ENCODE measurements at regions not wholly inside any gene's neighbourhood (a gene's known extent, or its start where the extent isn't known, plus 50 kb on each side); places are given as distances from the start of the nearest gene placed in this dataset.

DNA sequence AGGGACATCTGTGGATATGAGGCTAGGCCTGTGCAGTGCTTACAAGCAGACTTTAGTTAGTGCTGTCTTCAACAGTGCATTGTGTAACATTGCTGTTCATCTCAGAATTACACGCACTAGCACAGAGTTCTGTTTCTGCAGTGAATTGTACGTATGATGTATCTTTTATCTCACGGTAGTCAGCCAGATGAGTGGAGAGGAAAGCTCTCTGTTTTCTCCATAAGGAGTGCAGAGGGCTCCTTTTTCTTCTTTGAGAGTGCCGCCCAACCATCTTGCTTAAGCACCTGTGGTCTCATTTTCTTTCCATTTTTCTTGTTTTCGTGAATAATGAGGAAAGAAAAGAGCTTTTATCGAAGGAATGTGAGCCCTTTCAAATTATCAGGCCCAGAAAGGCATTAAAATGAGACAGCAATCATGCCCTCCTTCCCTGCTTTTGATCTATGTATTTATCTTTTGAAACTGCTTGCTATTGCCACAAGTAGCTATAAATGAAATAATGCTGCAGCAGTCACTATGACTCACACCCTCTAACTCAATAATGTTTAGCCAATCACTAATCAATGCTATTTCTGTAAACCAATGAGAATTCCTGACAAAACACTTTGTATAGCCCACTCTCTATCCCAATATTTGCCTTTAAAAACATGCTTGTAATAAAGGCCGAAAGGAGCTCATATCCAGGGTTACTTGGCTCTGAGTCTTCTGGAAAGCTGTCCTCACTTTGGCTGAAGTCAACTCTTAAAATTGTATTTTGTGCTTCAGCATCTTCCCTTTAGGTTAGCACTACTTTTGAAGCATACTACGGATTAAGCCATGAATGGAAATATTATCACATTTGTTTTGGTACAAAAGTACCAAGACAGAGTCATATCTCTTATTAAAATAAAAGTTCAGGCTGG lies 226.0 kb upstream of the P2RY1 start:
- Histone ChIP-seq H3K36me3 (ENCODE audit: control insufficient read depth in 1 of 2, insufficient read depth in 2 of 2, low read length in 2 of 2) (no peaks in the 10 kb centered on the region), H3K4me1 (ENCODE audit: control insufficient read depth in 1 of 2, insufficient read depth in 2 of 2, low read length in 2 of 2) (no peaks in the 10 kb centered on the region), H3K4me3 (ENCODE audit: low read depth in 1 of 2, low read length in 2 of 2) (no peak overlapping the region), H3K27me3 (ENCODE audit: low read depth, low read length) (no peaks in the 10 kb centered on the region), H3K9me3 (ENCODE audit: control insufficient read depth in 1 of 2, low read length in 2 of 2) (peaks cover 0 to 6% of the 10 kb centered on the region in 2 donors), H3K27ac (ENCODE audit: low read length) (no peak overlapping the region)

DNA sequence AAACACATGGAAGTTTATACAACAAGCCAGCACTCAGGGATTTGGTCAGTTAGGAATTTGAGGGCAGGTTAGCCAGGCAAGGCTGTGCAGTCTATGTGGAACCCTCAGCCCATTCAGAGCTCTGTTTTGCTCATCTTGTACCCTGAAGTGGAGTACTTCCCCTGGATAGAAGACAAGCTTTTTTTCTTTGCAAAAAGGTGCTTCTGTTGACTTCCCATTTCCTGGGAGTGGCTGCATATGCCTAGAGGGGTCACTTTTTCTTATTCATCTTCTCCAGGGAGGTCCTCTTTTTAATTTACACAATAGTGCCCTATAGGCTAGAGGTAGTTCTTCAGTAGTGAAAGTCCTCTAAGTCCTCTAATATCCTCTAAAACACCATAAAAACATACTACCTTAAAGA lies 225.0 kb upstream of the P2RY1 start:
- no peaks in the 10 kb centered on the region for H3K36me3 ChIP-seq (ENCODE audit: control insufficient read depth in 1 of 2, insufficient read depth in 2 of 2, low read length in 2 of 2)
- no peak overlapping the region for H3K27ac ChIP-seq (ENCODE audit: low read length)
- no peaks in the 10 kb centered on the region for H3K27me3 ChIP-seq (ENCODE audit: low read depth, low read length)
- H3K4me3 ChIP-seq (ENCODE audit: low read depth in 1 of 2, low read length in 2 of 2), result no peak overlapping the region
- no peaks in the 10 kb centered on the region for H3K9me3 ChIP-seq (ENCODE audit: control insufficient read depth in 1 of 2, low read length in 2 of 2)
- H3K4me1 ChIP-seq (ENCODE audit: control insufficient read depth in 1 of 2, insufficient read depth in 2 of 2, low read length in 2 of 2), result no peaks in the 10 kb centered on the region

DNA sequence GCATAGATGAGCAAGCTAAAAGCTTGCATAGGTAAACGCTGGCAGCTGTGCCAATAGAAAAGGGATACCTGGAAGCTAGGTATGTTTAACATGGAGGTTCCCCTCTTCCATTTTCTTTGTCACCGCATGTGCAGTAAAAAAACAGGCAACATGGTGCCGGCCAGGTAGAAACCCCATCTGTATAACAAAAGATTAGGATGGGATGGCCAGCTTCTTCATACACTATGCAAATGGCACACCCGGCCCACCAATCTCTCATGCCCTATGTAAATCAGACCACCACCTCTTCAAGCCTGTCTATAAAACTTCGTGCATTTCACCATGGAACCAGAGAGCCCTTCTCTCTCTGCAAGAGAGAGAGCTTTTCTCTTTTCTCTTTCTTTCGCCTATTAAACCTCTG lies 224.3 kb upstream of the P2RY1 start:
- no peaks in the 10 kb centered on the region for H3K27me3 ChIP-seq (ENCODE audit: low read depth, low read length)
- H3K27ac ChIP-seq (ENCODE audit: low read length), result no peak overlapping the region
- H3K9me3 ChIP-seq (ENCODE audit: control insufficient read depth in 1 of 2, low read length in 2 of 2), result no peaks in the 10 kb centered on the region
- no peaks in the 10 kb centered on the region for H3K4me1 ChIP-seq (ENCODE audit: control insufficient read depth in 1 of 2, insufficient read depth in 2 of 2, low read length in 2 of 2)
- no peaks in the 10 kb centered on the region for H3K36me3 ChIP-seq (ENCODE audit: control insufficient read depth in 1 of 2, insufficient read depth in 2 of 2, low read length in 2 of 2)
- H3K4me3 ChIP-seq (ENCODE audit: low read depth in 1 of 2, low read length in 2 of 2), result no peak overlapping the region

DNA sequence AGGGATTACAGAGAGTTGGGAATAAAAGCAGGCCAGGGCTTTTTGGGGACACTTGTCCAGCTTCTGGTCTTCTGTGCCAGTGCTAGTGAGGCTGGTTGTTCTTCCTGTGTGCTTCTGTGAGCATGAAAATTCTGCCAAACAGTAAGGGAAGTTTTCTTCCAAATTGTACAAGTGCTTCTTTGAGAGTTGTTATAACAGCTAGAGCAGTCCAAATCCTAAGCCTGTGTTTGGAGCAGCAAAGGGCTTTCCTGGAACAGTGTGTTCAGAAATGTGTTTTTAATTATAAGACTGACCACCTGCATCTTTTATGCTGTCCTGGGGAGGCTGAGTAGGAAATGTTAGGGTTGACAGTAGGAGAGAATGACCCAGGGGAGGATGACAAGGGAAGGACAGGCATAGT lies 223.0 kb upstream of the P2RY1 start:
- Histone ChIP-seq H3K27me3 (ENCODE audit: low read depth, low read length) (no peaks in the 10 kb centered on the region), H3K36me3 (ENCODE audit: control insufficient read depth in 1 of 2, insufficient read depth in 2 of 2, low read length in 2 of 2) (no peaks in the 10 kb centered on the region), H3K4me3 (ENCODE audit: low read depth in 1 of 2, low read length in 2 of 2) (no peak overlapping the region), H3K9me3 (ENCODE audit: control insufficient read depth in 1 of 2, low read length in 2 of 2) (no peaks in the 10 kb centered on the region), H3K27ac (ENCODE audit: low read length) (no peak overlapping the region), H3K4me1 (ENCODE audit: control insufficient read depth in 1 of 2, insufficient read depth in 2 of 2, low read length in 2 of 2) (no peaks in the 10 kb centered on the region)

DNA sequence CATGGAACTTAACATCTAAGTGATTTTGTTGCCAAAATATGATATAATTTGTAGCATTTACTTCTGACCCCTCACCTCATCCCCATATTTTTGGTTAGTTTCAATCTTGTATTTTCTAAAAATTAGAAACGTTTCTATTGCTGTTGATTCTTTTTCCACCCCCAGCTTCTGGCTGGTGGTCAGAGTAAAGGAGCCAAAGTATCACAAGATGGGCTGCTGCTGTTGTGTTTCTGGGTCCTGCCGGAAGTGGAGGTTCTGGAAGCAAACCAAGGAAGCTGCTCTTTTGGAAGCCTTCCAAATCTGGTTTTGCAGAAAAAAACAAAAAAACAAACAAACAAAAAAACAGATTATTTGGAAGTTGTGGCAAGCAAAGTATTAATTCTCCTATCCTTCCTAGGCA lies 221.1 kb upstream of the P2RY1 start:
- H3K9me3 ChIP-seq (ENCODE audit: control insufficient read depth in 1 of 2, low read length in 2 of 2), result no peaks in the 10 kb centered on the region
- no peaks in the 10 kb centered on the region for H3K36me3 ChIP-seq (ENCODE audit: control insufficient read depth in 1 of 2, insufficient read depth in 2 of 2, low read length in 2 of 2)
- no peaks in the 10 kb centered on the region for H3K27me3 ChIP-seq (ENCODE audit: low read depth, low read length)

DNA sequence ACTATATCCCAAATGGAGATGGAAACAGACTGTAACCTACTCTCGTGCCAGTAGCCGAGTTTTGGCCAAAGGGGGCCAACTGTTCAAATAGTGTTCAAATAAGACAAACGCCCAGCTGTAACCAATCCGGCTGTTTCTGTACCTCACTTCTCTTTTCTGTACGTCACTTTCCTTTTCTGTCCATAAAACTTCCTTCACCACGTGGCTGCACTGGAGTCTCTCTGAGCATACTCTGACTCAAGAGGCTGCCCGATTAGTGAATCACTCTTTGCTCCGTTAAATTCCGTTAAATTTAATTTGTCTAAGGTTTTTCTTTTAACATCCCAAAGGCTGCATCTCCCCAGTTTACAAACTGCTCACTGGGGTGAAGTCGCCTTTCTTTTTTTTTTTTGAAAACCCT lies 219.2 kb upstream of the P2RY1 start:
- H3K36me3 ChIP-seq (ENCODE audit: control insufficient read depth in 1 of 2, insufficient read depth in 2 of 2, low read length in 2 of 2), result no peaks in the 10 kb centered on the region
- H3K27ac ChIP-seq (ENCODE audit: low read length), result no peak overlapping the region
- no peak overlapping the region for H3K4me3 ChIP-seq (ENCODE audit: low read depth in 1 of 2, low read length in 2 of 2)
- no peaks in the 10 kb centered on the region for H3K9me3 ChIP-seq (ENCODE audit: control insufficient read depth in 1 of 2, low read length in 2 of 2)
- no peaks in the 10 kb centered on the region for H3K27me3 ChIP-seq (ENCODE audit: low read depth, low read length)
- H3K4me1 ChIP-seq (ENCODE audit: control insufficient read depth in 1 of 2, insufficient read depth in 2 of 2, low read length in 2 of 2), result no peaks in the 10 kb centered on the region

More for the DNA sequence above, 221.1 kb upstream of the P2RY1 start:
- no peaks in the 10 kb centered on the region for H3K4me1 ChIP-seq (ENCODE audit: control insufficient read depth in 1 of 2, insufficient read depth in 2 of 2, low read length in 2 of 2)
- no peak overlapping the region for H3K27ac ChIP-seq (ENCODE audit: low read length)
- H3K4me3 ChIP-seq (ENCODE audit: low read depth in 1 of 2, low read length in 2 of 2), result no peak overlapping the region

DNA sequence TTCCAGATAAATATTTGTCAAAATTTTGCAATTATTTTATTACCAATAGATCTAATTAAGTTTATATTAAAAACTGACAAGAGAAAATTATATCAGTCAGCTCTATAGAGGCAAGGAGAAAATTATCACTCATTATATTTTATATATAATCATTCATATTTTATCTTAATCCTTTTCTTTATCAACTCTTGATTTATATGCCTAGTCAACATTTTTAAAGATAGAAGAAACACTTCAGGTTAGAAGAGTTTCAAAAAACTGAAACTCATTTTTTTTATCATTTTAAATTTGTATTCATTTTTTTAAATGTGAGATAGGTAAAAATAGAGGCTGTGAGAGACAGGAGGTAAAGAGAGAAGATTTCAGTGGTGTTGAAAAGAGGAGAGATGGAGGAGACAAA lies 217.3 kb upstream of the P2RY1 start:
- no peaks in the 10 kb centered on the region for H3K27me3 ChIP-seq (ENCODE audit: low read depth, low read length)
- no peaks in the 10 kb centered on the region for H3K9me3 ChIP-seq (ENCODE audit: control insufficient read depth in 1 of 2, low read length in 2 of 2)
- H3K36me3 ChIP-seq (ENCODE audit: control insufficient read depth in 1 of 2, insufficient read depth in 2 of 2, low read length in 2 of 2), result no peaks in the 10 kb centered on the region
- peaks cover 0 to 13% of the 10 kb centered on the region in 2 donors for H3K4me1 ChIP-seq (ENCODE audit: control insufficient read depth in 1 of 2, insufficient read depth in 2 of 2, low read length in 2 of 2)
- no peak overlapping the region for H3K4me3 ChIP-seq (ENCODE audit: low read depth in 1 of 2, low read length in 2 of 2)
- H3K27ac ChIP-seq (ENCODE audit: low read length), result no peak overlapping the region

DNA sequence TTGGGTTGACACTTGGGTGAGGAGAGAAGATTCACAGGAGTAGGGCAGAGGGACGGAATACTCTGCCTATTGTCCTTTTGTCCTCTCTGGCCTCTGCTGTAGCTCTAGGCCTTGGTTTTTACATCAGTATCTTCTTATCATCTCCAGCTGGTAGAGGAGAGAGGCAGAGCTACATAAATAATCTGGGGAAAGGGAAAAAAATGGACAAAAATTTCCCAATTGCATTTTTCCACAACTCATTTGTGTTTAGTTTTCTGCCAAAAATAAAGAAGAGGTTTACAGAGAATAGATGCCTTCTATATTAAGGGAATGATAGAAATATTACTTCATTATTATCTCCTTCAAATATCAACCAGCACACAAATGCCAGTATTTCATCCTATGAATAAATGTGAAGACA lies 216.4 kb upstream of the P2RY1 start:
- Histone ChIP-seq H3K36me3 (ENCODE audit: control insufficient read depth in 1 of 2, insufficient read depth in 2 of 2, low read length in 2 of 2) (no peaks in the 10 kb centered on the region), H3K27ac (ENCODE audit: low read length) (no peak overlapping the region), H3K4me3 (ENCODE audit: low read depth in 1 of 2, low read length in 2 of 2) (no peak overlapping the region), H3K9me3 (ENCODE audit: control insufficient read depth in 1 of 2, low read length in 2 of 2) (no peaks in the 10 kb centered on the region), H3K4me1 (ENCODE audit: control insufficient read depth in 1 of 2, insufficient read depth in 2 of 2, low read length in 2 of 2) (peaks cover 0 to 15% of the 10 kb centered on the region in 2 donors), H3K27me3 (ENCODE audit: low read depth, low read length) (no peaks in the 10 kb centered on the region)

DNA sequence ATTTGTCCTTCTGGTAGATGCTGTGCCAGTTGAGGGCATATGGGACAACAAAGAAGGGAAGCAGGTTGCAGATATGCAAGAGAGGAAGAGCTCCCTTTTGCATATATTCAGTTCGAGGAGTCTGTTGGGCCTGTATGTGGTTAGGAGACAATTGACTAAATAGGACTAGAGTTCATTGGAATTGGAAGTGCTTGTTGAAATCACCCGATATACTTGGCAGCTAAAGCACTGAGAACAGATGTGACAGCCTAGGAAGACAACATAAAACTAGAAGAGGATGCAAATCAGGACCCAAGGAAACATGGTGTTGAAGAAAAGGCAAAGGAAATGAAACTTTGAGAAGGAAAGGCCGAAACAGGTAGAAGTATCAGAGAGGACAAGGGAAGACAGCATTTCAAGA lies 215.2 kb upstream of the P2RY1 start:
- H3K4me1 ChIP-seq (ENCODE audit: control insufficient read depth in 1 of 2, insufficient read depth in 2 of 2, low read length in 2 of 2), result peaks cover 0 to 15% of the 10 kb centered on the region in 2 donors
- H3K36me3 ChIP-seq (ENCODE audit: control insufficient read depth in 1 of 2, insufficient read depth in 2 of 2, low read length in 2 of 2), result no peaks in the 10 kb centered on the region
- no peak overlapping the region for H3K4me3 ChIP-seq (ENCODE audit: low read depth in 1 of 2, low read length in 2 of 2)
- no peak overlapping the region for H3K27ac ChIP-seq (ENCODE audit: low read length)
- no peaks in the 10 kb centered on the region for H3K27me3 ChIP-seq (ENCODE audit: low read depth, low read length)
- no peaks in the 10 kb centered on the region for H3K9me3 ChIP-seq (ENCODE audit: control insufficient read depth in 1 of 2, low read length in 2 of 2)

DNA sequence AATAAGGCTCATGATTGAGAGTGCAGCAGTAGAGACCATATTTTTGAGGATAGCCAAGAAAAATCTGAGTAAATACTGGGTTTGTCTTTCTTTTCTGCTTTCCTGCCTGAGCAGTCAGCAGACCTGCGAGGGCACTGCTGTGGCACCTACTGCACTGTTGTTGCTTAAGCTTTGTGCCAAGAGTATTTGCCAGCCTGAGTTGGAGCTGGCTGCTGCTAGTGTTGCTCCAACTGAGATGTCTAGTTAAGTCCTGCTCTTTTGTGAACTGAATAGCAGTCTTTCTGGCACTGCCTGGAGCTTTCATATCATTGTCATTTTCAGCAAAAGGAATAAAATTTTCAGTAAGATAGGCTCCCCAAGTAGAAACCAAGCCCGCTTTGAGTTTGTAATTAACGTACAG lies 214.5 kb upstream of the P2RY1 start:
- H3K27ac ChIP-seq (ENCODE audit: low read length), result no peak overlapping the region
- H3K27me3 ChIP-seq (ENCODE audit: low read depth, low read length), result no peaks in the 10 kb centered on the region
- H3K4me3 ChIP-seq (ENCODE audit: low read depth in 1 of 2, low read length in 2 of 2), result no peak overlapping the region
- H3K9me3 ChIP-seq (ENCODE audit: control insufficient read depth in 1 of 2, low read length in 2 of 2), result no peaks in the 10 kb centered on the region
- no peaks in the 10 kb centered on the region for H3K36me3 ChIP-seq (ENCODE audit: control insufficient read depth in 1 of 2, insufficient read depth in 2 of 2, low read length in 2 of 2)
- H3K4me1 ChIP-seq (ENCODE audit: control insufficient read depth in 1 of 2, insufficient read depth in 2 of 2, low read length in 2 of 2), result peaks cover 0 to 15% of the 10 kb centered on the region in 2 donors

DNA sequence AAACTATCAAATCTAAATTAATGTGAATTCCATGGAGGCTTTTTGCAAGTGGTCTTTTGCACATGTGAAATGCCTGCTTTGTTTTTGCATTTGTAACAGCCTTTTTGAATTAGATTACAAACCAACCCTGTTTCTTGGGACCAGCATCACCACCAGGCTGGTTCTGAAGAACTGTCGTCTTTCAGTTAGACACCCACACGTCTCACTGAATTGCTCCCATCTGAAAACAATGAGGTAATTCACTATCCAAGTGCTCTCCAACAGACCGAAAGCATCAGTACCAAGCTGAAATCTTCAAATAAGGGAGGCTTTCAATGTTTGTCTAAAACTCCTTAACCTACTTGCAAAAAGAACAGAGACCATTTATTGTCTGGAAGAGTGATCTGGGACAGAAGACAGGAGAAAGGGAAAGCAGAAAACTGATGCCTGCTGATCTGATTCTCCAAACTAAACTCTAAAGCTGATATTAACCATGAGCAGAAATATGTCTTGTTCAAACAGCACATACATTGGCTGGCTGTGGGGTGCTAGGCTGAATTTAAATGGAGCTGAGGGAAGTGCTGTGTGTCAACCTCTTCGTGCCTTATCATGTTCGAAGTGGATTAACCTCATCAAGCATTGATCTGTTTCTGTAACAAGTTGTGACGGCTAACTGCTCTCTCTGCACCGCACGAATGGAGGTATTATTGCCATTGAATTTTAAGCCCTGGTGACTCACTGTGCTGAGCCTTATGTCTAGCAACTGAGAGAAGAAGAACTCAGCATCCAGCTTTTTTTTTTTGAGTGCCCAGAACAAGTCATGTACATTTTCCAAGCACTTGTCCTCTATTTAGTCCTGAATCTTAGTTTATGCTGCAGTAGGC lies 213.7 kb upstream of the P2RY1 start:
- Histone ChIP-seq H3K9me3 (ENCODE audit: control insufficient read depth in 1 of 2, low read length in 2 of 2) (no peaks in the 10 kb centered on the region), H3K36me3 (ENCODE audit: control insufficient read depth in 1 of 2, insufficient read depth in 2 of 2, low read length in 2 of 2) (no peaks in the 10 kb centered on the region), H3K4me3 (ENCODE audit: low read depth in 1 of 2, low read length in 2 of 2) (no peak overlapping the region), H3K4me1 (ENCODE audit: control insufficient read depth in 1 of 2, insufficient read depth in 2 of 2, low read length in 2 of 2) (peaks cover 0 to 15% of the 10 kb centered on the region in 2 donors), H3K27ac (ENCODE audit: low read length) (no peak overlapping the region), H3K27me3 (ENCODE audit: low read depth, low read length) (no peaks in the 10 kb centered on the region)

Measured in muscle layer of duodenum (tissue), 2 donors.